Activated CD8-positive, alpha-beta T cell treated with anti-CD3 and anti-CD28 coated beads for 36 hours (primary cell): ENCODE measurements at regions not wholly inside any gene's neighbourhood (a gene's known extent, or its start where the extent isn't known, plus 50 kb on each side); places are given as distances from the start of the nearest gene placed in this dataset.

Source experiments
- ATAC-seq: fragments of 200-7000 bp; cut with Tn5 transposase; one replicate; pipeline ENCODE4 v1.10.0; 2021; ENCODE audit warnings: mild to moderate bottlenecking, moderate library complexity
- CTCF ChIA-PET: fragments of 350-600 bp; sonication (Branson Sonifier 250); formaldehyde crosslinking; loops from one replicate; lab custom pipeline; 2021; ENCODE audit warnings: antibody characterized with exemption; lab: Charles Lee
- POLR2A ChIA-PET: fragments of 350-600 bp; sonication (Branson Sonifier 250); formaldehyde crosslinking; loops from one replicate; lab custom pipeline; 2021; ENCODE audit warnings: antibody characterized with exemption; lab: Charles Lee
- DNase-seq: peaks from one replicate; pipeline ENCODE4 v3.0.0-alpha.2; 2020
- H3K27ac Mint-ChIP-seq: one replicate; pipeline ENCODE4 v1.8.0; 2021; ENCODE audit warnings: mild to moderate bottlenecking, mixed read lengths
- H3K27me3 Mint-ChIP-seq: one replicate; pipeline ENCODE4 v1.8.0; 2021; ENCODE audit warnings: mixed read lengths
- H3K36me3 Mint-ChIP-seq: one replicate; pipeline ENCODE4 v1.8.0; 2021; ENCODE audit warnings: low read depth, mixed read lengths
- H3K4me1 Mint-ChIP-seq: one replicate; pipeline ENCODE4 v1.8.0; 2021; ENCODE audit warnings: low read depth, mixed read lengths
- H3K4me3 Mint-ChIP-seq: one replicate; pipeline ENCODE4 v1.8.0; 2021; ENCODE audit warnings: mild to moderate bottlenecking, moderate library complexity, mixed read lengths
- H3K9me3 Mint-ChIP-seq: one replicate; pipeline ENCODE4 v1.8.0; 2021; ENCODE audit warnings: mixed read lengths
- intact Hi-C: fragments of 100-400 bp; cut with micrococcal nuclease; formaldehyde crosslinking; loops from one replicate; pipeline ENCODE4 v1.10.0; 2022
- TF ChIP-seq, protein P1 (sequence below): fragments of 200-600 bp; IDR thresholded peaks from one replicate; pipeline ENCODE4 v1.8.0; 2022; ENCODE audit warnings: antibody characterized with exemption, mild to moderate bottlenecking

DNA sequence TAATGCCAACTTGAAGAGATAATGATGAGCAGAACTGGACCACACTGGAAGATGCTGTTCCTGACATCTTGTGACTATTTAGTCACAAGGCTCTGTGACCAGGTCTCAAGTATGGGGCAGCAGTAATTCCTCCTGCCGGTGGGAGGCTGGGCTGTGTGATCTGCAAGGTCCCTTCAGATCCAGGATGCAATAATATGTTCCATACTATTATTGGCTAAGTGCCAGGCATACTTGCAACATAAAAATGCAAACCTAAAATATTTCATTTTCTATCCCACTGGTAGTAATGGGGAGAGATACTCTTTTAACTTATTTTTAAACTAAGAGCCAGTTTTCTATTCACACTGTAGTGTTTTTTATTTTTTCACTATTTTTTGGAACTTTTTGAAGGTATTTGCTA lies 171.5 kb downstream of the CYP26A1 start:
- no peak overlapping the region for H3K27ac Mint-ChIP-seq
- ATAC-seq (no peak), DNase-seq (no peak)
- ChIA-PET CTCF (no interaction called here), POLR2A (no interaction called here)
- no peaks in the 10 kb centered on the region for H3K4me1 Mint-ChIP-seq
- no peaks in the 10 kb centered on the region for H3K36me3 Mint-ChIP-seq
- intact Hi-C loops, result no loop called here
- TF ChIP-seq, protein P1, sequence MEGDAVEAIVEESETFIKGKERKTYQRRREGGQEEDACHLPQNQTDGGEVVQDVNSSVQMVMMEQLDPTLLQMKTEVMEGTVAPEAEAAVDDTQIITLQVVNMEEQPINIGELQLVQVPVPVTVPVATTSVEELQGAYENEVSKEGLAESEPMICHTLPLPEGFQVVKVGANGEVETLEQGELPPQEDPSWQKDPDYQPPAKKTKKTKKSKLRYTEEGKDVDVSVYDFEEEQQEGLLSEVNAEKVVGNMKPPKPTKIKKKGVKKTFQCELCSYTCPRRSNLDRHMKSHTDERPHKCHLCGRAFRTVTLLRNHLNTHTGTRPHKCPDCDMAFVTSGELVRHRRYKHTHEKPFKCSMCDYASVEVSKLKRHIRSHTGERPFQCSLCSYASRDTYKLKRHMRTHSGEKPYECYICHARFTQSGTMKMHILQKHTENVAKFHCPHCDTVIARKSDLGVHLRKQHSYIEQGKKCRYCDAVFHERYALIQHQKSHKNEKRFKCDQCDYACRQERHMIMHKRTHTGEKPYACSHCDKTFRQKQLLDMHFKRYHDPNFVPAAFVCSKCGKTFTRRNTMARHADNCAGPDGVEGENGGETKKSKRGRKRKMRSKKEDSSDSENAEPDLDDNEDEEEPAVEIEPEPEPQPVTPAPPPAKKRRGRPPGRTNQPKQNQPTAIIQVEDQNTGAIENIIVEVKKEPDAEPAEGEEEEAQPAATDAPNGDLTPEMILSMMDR, result no peak
- no peak overlapping the region for H3K4me3 Mint-ChIP-seq
- peaks cover 7% of the 10 kb centered on the region for H3K27me3 Mint-ChIP-seq
- H3K9me3 Mint-ChIP-seq, result no peaks in the 10 kb centered on the region

DNA sequence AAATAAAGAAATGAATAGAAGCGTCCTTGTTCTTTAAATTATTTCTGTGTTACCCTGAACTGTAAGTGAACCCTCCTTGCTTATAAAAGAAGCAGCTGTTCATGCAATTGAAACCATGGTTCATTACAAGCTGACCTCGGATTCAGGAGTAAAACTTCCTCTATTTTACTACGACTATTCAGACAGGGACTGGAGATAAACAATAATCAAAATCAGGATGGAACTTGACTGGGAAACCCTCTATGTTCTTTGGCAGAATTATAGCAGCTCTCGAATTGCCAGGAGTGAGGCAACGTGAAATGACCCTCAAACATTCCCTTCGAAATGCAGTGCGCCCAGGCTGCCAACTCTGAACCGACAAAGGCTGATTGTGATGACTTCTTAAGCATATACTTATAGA lies 172.1 kb downstream of the CYP26A1 start:
- Mint-ChIP-seq H3K27me3 (peaks cover 7% of the 10 kb centered on the region), H3K4me1 (no peaks in the 10 kb centered on the region), H3K36me3 (no peaks in the 10 kb centered on the region), H3K9me3 (no peaks in the 10 kb centered on the region), H3K27ac (no peak overlapping the region), H3K4me3 (no peak overlapping the region)
- DNase-seq (no peak), ATAC-seq (no peak)
- intact Hi-C loops, result no loop called here
- TF ChIP-seq, protein P1, result no peak
- ChIA-PET CTCF (no interaction called here), POLR2A (no interaction called here)

DNA sequence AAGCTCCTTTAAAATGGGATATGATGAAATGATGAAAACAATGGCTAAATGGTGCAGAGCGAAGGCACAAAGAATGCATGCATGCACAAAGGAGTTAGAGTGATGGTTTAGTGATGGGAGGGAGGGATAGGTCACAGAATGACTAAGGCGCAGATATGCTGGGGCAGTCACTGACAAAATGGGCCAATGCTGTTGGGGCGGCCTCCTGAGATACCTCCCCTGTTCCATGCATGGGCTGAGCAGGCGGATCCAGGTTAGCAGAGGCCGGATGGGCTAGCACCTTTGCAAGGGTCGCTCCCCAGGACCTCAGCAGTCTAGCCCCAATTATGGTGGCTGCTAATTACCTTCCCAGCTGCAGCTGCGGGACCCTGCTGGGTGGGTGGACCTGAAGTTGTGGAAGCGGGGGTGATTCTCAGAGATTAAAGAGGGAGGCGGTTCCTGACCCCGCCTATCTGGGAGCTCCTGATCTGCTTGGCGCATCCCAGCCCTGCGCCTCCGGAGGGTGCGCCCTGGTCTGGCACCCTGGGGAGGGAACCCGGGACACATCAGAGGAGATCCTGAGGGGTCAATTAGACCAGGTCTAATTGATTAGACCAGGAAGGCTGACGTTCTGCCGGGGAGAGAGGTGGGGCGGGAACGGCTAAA lies 175.0 kb downstream of the CYP26A1 start:
- DNase-seq, result no peak

DNA sequence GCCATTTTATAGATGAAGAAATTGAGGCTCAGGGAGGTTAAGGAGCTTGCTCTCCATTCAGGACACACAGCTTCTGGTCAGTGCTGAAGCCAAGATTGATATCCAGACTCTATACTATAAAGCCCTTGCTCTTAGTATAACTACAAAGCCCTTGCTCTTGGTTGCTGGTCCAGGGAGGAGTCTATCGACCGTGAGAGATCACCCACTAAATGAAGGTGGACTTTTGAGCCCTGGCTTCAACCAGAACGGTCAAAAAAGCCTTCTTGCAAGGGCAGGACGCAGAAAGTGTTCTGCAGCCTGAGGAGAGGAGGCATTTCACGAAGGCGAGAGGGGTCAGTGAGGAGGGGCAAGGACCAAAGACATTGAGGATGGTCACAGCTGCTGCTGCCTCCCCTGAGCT lies 176.3 kb downstream of the CYP26A1 start:
- TF ChIP-seq, protein P1, result no peak
- POLR2A ChIA-PET, result interaction anchor here (0.6 to 1.0 kb wide), 2 partner anchors 22 to 159 kb away, joined by 3 read pairs; no protein-coding TSS in a partner anchor
- H3K36me3 Mint-ChIP-seq, result no peaks in the 10 kb centered on the region
- H3K27me3 Mint-ChIP-seq, result peaks cover 4% of the 10 kb centered on the region
- no peaks in the 10 kb centered on the region for H3K4me1 Mint-ChIP-seq
- no peak overlapping the region for H3K4me3 Mint-ChIP-seq
- DNase-seq (no peak), ATAC-seq (no peak)
- CTCF ChIA-PET, result no interaction called here
- H3K9me3 Mint-ChIP-seq, result no peaks in the 10 kb centered on the region
- intact Hi-C loops, result no loop called here
- no peak overlapping the region for H3K27ac Mint-ChIP-seq

More for the DNA sequence above, 175.0 kb downstream of the CYP26A1 start:
- ChIA-PET POLR2A (no interaction called here), CTCF (no interaction called here)
- Mint-ChIP-seq H3K27ac (no peak overlapping the region), H3K27me3 (peaks cover 4% of the 10 kb centered on the region), H3K9me3 (no peaks in the 10 kb centered on the region), H3K36me3 (no peaks in the 10 kb centered on the region), H3K4me1 (no peaks in the 10 kb centered on the region), H3K4me3 (no peak overlapping the region)
- TF ChIP-seq, protein P1, result no peak
- ATAC-seq, result no peak
- intact Hi-C loops, result no loop called here

DNA sequence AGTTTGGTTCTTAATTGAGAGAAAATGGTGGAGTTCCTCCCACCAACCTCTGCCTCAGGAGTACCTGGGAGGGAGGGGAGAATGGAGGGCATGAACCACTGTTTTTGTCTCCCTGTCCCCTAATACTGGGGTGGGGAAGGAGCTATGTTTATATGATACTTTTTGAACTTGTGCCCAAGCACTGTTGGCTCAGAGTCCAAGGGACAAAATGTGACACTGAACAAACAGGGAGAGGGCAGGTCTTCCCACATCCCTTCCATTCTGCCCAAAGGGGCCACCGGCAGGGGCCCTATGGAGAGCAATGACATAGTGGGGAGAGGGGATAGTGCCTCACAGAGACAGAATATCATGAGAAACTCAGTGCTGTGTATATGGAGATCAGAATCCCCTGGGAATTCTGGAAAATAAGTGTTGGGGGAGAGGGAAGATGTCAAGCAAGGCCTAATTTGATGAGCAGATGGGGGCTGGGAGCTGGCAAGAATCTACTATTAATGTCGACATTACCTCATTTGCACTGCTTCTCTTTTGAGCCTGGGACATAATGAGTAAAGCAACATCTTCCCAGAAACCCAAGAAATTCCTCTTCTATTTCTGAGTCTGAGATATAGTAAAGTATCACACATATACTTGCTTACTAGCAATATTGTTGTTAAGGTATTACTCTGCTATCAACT lies 180.6 kb downstream of the CYP26A1 start:
- TF ChIP-seq, protein P1, result no peak
- H3K4me1 Mint-ChIP-seq, result no peaks in the 10 kb centered on the region

More for the DNA sequence above, 180.6 kb downstream of the CYP26A1 start:
- DNase-seq (no peak), ATAC-seq (no peak)
- Mint-ChIP-seq H3K9me3 (no peaks in the 10 kb centered on the region), H3K27ac (no peak overlapping the region), H3K4me3 (no peak overlapping the region), H3K36me3 (no peaks in the 10 kb centered on the region), H3K27me3 (no peaks in the 10 kb centered on the region)
- intact Hi-C loops, result no loop called here
- POLR2A ChIA-PET, result no interaction called here
- CTCF ChIA-PET, result no interaction called here
